ENCODE measurements at regions not wholly inside any gene's neighbourhood (a gene's known extent, or its start where the extent isn't known, plus 50 kb on each side); places are given as distances from the start of the nearest gene placed in this dataset.
"Not testable (repeated sequence)": the region's sequence is repeated elsewhere in the genome, so short reads cannot be mapped to it uniquely, and the experiment has no call there.

- Histone ChIP-seq H4K8ac (replicated peaks; ENCODE audit: insufficient read length, low read depth, low read length) (no peak overlapping the region), H3K23me2 (ENCODE audit: insufficient read length, low read depth, low read length, poor library complexity, severe bottlenecking) (no peaks in the 10 kb centered on the region), H3K14ac (ENCODE audit: insufficient read depth, low read length) (no peak overlapping the region), H2BK12ac (ENCODE audit: insufficient read length, low read depth, low read length) (no peak overlapping the region), H4K91ac (ENCODE audit: insufficient read length, low read depth, low read length) (no peak overlapping the region), H2AK5ac (ENCODE audit: insufficient read length, low read length) (no peak overlapping the region), H3K27ac (ENCODE audit: insufficient read length, low read depth, low read length) (no peak overlapping the region), H3K56ac (ENCODE audit: insufficient read length, low read depth, low read length) (no peak overlapping the region), H2BK20ac (ENCODE audit: low read depth, low read length, poor library complexity, severe bottlenecking) (no peak overlapping the region), H3K27me3 (ENCODE audit: insufficient read depth, low read length) (no peaks in the 10 kb centered on the region), H2AFZ (ENCODE audit: low read length) (no peak overlapping the region), H3K4ac (ENCODE audit: low read depth, low read length) (no peak overlapping the region), H3K79me2 (ENCODE audit: insufficient read depth, low read length) (no peaks in the 10 kb centered on the region), H3K9ac (ENCODE audit: extremely low read depth, insufficient read length, low read length) (no peak overlapping the region), H4K20me1 (ENCODE audit: control insufficient read depth, insufficient read depth, insufficient read length) (no peaks in the 10 kb centered on the region), H2BK120ac (ENCODE audit: low read depth, low read length, poor library complexity, severe bottlenecking) (no peak overlapping the region), H3K9me3 (ENCODE audit: control insufficient read depth, low read depth, low read length) (peaks cover 26% of the 10 kb centered on the region), H3K18ac (ENCODE audit: insufficient read length, low read depth, low read length) (no peak overlapping the region), H3K4me2 (ENCODE audit: insufficient read depth, insufficient read length, low read length) (no peak overlapping the region), H3K79me1 (ENCODE audit: insufficient read depth, low read depth, low read length, poor library complexity, severe bottlenecking) (no peaks in the 10 kb centered on the region), H2BK15ac (ENCODE audit: low read depth, low read length) (no peak overlapping the region), H3K23ac (ENCODE audit: insufficient read length, low read depth, low read length) (no peak overlapping the region), H4K5ac (ENCODE audit: insufficient read length, low read depth, low read length) (no peak overlapping the region), H2BK5ac (ENCODE audit: insufficient read length, low read length) (no peak overlapping the region), H3T11ph (ENCODE audit: low read length) (no peak overlapping the region), H3K4me1 (ENCODE audit: insufficient read depth, low read length) (no peaks in the 10 kb centered on the region)
- Mint-ChIP-seq H3K4me3 (no peak overlapping the region), H3K4me1 (peaks cover 5 to 19% of the 10 kb centered on the region in 2 experiments), H3K27ac (no peak overlapping the region), H3K9me3 (peaks cover 56 to 75% of the 10 kb centered on the region in 2 experiments), H3K27me3 (ENCODE audit: low read depth) (no peaks in the 10 kb centered on the region), H3K36me3 (ENCODE audit: insufficient read depth in 1 of 3, low read depth in 3 of 3) (peaks cover 0 to 1% (median 0%) of the 10 kb centered on the region in 3 experiments; a peak in 1 of 7 replicates)
- TF ChIP-seq CTCF (conservative IDR thresholded peaks at IDR 0.05) = no peak
- no peak for DNase-seq
- no CpG with 5 or more reads among the region's 3 CpGs for WGBS (ENCODE audit: extremely low coverage, insufficient read length, low lambda C conversion rate)
These were observed 619.4 kb upstream of the SPANXN1 start for GRCh38 chrX:144627947-144628346.

- H3T11ph ChIP-seq (ENCODE audit: low read length); H3K4me1 ChIP-seq (ENCODE audit: insufficient read depth, low read length); H3K79me2 ChIP-seq (ENCODE audit: insufficient read depth, low read length); H3K27me3 Mint-ChIP-seq (ENCODE audit: low read depth); H3K27ac ChIP-seq (ENCODE audit: insufficient read length, low read depth, low read length); H2BK15ac ChIP-seq (ENCODE audit: low read depth, low read length); H3K27ac Mint-ChIP-seq; H4K5ac ChIP-seq (ENCODE audit: insufficient read length, low read depth, low read length); H3K4me2 ChIP-seq (ENCODE audit: insufficient read depth, insufficient read length, low read length); H2BK20ac ChIP-seq (ENCODE audit: low read depth, low read length, poor library complexity, severe bottlenecking); H2BK120ac ChIP-seq (ENCODE audit: low read depth, low read length, poor library complexity, severe bottlenecking); H2BK5ac ChIP-seq (ENCODE audit: insufficient read length, low read length); H3K4me1 Mint-ChIP-seq; H3K36me3 Mint-ChIP-seq (ENCODE audit: insufficient read depth in 1 of 3, low read depth in 3 of 3); H3K23ac ChIP-seq (ENCODE audit: insufficient read length, low read depth, low read length); H4K8ac ChIP-seq (replicated peaks; ENCODE audit: insufficient read length, low read depth, low read length); H3K18ac ChIP-seq (ENCODE audit: insufficient read length, low read depth, low read length); DNase-seq; H4K91ac ChIP-seq (ENCODE audit: insufficient read length, low read depth, low read length); H3K4me3 Mint-ChIP-seq; H3K23me2 ChIP-seq (ENCODE audit: insufficient read length, low read depth, low read length, poor library complexity, severe bottlenecking); H3K9me3 ChIP-seq (ENCODE audit: control insufficient read depth, low read depth, low read length); H2BK12ac ChIP-seq (ENCODE audit: insufficient read length, low read depth, low read length); H2AK5ac ChIP-seq (ENCODE audit: insufficient read length, low read length); H3K9ac ChIP-seq (ENCODE audit: extremely low read depth, insufficient read length, low read length); H3K27me3 ChIP-seq (ENCODE audit: insufficient read depth, low read length); H4K20me1 ChIP-seq (ENCODE audit: control insufficient read depth, insufficient read depth, insufficient read length); H3K79me1 ChIP-seq (ENCODE audit: insufficient read depth, low read depth, low read length, poor library complexity, severe bottlenecking); H3K4ac ChIP-seq (ENCODE audit: low read depth, low read length); H3K14ac ChIP-seq (ENCODE audit: insufficient read depth, low read length); H2AFZ ChIP-seq (ENCODE audit: low read length); H3K56ac ChIP-seq (ENCODE audit: insufficient read length, low read depth, low read length): not testable (repeated sequence)
- H3K9me3 Mint-ChIP-seq = peaks cover 56 to 67% of the 10 kb centered on the region in 2 experiments
- no CpG with 5 or more reads among the region's 8 CpGs for WGBS (ENCODE audit: extremely low coverage, insufficient read length, low lambda C conversion rate)
These were observed 612.9 kb upstream of the SPANXN1 start for GRCh38 chrX:144634451-144634850.

All from H9 (cell line).